Spleen (tissue), 11 donors: ENCODE measurements at regions not wholly inside any gene's neighbourhood (a gene's known extent, or its start where the extent isn't known, plus 50 kb on each side); places are given as distances from the start of the nearest gene placed in this dataset.

Source experiments
- DNase-seq: peaks from one replicate; pipeline ENCODE4 v3.0.0-alpha.2; 2020
- H3K27ac ChIP-seq, 8 donors: fragments of 200-600 bp; sonication (generic) in 7 of 8; 1 replicate in 4 of 8; 2 replicates in 4 of 8; pipeline versions ENCODE4 v1.5.0 to v1.8.0; 2016 to 2021; ENCODE audit warnings: inconsistent platforms in 4 of 8, mild to moderate bottlenecking in 4 of 8, moderate library complexity in 1 of 8
- H3K27me3 ChIP-seq, 7 donors: fragments of 200-600 bp; sonication (generic) in 6 of 7; replicated peaks in 1 of 7; 1 replicate in 4 of 7; 2 replicates in 3 of 7; pipeline versions ENCODE4 v1.5.0 to v1.8.0; 2016 to 2021; ENCODE audit warnings: inconsistent platforms in 3 of 7, mild to moderate bottlenecking in 1 of 7
- H3K36me3 ChIP-seq, 6 donors: fragments of 200-600 bp; sonication (generic) in 5 of 6; 1 replicate in 4 of 6; 2 replicates in 2 of 6; pipeline versions ENCODE4 v1.5.0 to v1.8.0; 2016 to 2021; ENCODE audit warnings: inconsistent platforms in 2 of 6
- H3K4me1 ChIP-seq, 6 donors: fragments of 200-600 bp; sonication (generic) in 5 of 6; 1 replicate in 3 of 6; 2 replicates in 3 of 6; pipeline versions ENCODE4 v1.5.0 to v1.8.0; 2016 to 2021; ENCODE audit warnings: inconsistent platforms in 3 of 6
- H3K4me3 ChIP-seq, 8 donors: fragments of 200-600 bp; sonication (generic) in 7 of 8; 1 replicate in 4 of 8; 2 replicates in 4 of 8; pipeline versions ENCODE4 v1.5.0 to v1.8.0; 2016 to 2021; ENCODE audit warnings: inconsistent platforms in 4 of 8, mild to moderate bottlenecking in 4 of 8, moderate library complexity in 2 of 8
- H3K9me3 ChIP-seq, 8 donors: fragments of 200-600 bp; sonication (generic) in 7 of 8; 1 replicate in 4 of 8; 2 replicates in 4 of 8; pipeline versions ENCODE4 v1.5.0 to v1.8.0; 2016 to 2021; ENCODE audit warnings: inconsistent platforms in 4 of 8
- CTCF ChIP-seq, 11 experiments: fragments of 200-600 bp in 7 of 11; fragments of 450-650 bp in 4 of 11; sonication (generic) in 4 of 11; IDR thresholded peaks in 8 of 11; conservative IDR thresholded peaks in 3 of 11; 1 replicate in 7 of 11; 2 replicates in 4 of 11; pipeline versions ENCODE4 v1.4.0 to v1.8.0; 2016 to 2021; ENCODE audit warnings: antibody characterized with exemption in 11 of 11, inconsistent platforms in 4 of 11, mild to moderate bottlenecking in 1 of 11
- POLR2A ChIP-seq, 3 donors: fragments of 450-650 bp; IDR thresholded peaks; one replicate each; pipeline ENCODE4 v1.5.1; 2017; ENCODE audit warnings: antibody characterized with exemption in 3 of 3, mild to moderate bottlenecking in 1 of 3
- POLR2AphosphoS5 ChIP-seq, 3 donors: sonication (generic); formaldehyde crosslinking; IDR thresholded peaks; one replicate each; pipeline ENCODE4 v1.5.1; 2017; ENCODE audit warnings: antibody characterized with exemption in 3 of 3
- WGBS, 5 donors: extraction: QIAGEN DNeasy Blood & Tissue Kit in 3 of 5; methylation state at CpG; one replicate each; pipeline versions ENCODE4 v1.1.5 to v1.1.7; 2013 to 2018; 5-methylcytosine and 5-hydroxymethylcytosine counted together
- intact Hi-C: fragments of 100-400 bp; cut with DNase I; formaldehyde crosslinking; loops from one replicate; pipeline ENCODE4 v1.15.0; 2023; ENCODE audit warnings: low total_unique reads
- donor health status: healthy with polysubstance abuse.
- donor health status: DM: no; HTN: no; CAD: no; lungs with moderate emphysema.
- donor health status: DM: no; HTN: no; CAD: no.
- donor health status: Bipolar disorder and iron deficiency.
- donor health status: healthy.
- donor health status: DM: no; HTN: no; CAD: no.
- donor health status: DM: yes; HTN: yes; CAD: no.

- H3K4me1 ChIP-seq, result no peaks in the 10 kb centered on the region
- H3K36me3 ChIP-seq, result no peaks in the 10 kb centered on the region
- intact Hi-C loops, result no loop called here
- no peak for TF ChIP-seq CTCF (IDR thresholded peaks at IDR 0.05 in 8 of 11, conservative IDR thresholded peaks at IDR 0.05 in 3 of 11)
- no peak for DNase-seq
- H3K9me3 ChIP-seq, result peaks cover 0 to 53% (median 41%) of the 10 kb centered on the region in 8 donors
- H3K4me3 ChIP-seq, result no peak overlapping the region
- no peak overlapping the region for H3K27ac ChIP-seq
- no peaks in the 10 kb centered on the region for H3K27me3 ChIP-seq
Measured at GRCh38 chr4:149095001-149095400, 652.8 kb upstream of the NR3C2 start.

- DNase-seq, result no peak
- intact Hi-C loops, result no loop called here
- TF ChIP-seq POLR2AphosphoS5 (IDR thresholded peaks at IDR 0.05) (no peak), POLR2A (IDR thresholded peaks at IDR 0.05) (no peak), CTCF (IDR thresholded peaks at IDR 0.05 in 8 of 11, conservative IDR thresholded peaks at IDR 0.05 in 3 of 11) (no peak)
- 86 to 95% (median 93%) methylated on average over 4 of the region's 4 CpGs for WGBS, 5 donors
- Histone ChIP-seq H3K36me3 (no peaks in the 10 kb centered on the region), H3K4me3 (no peak overlapping the region), H3K9me3 (peaks cover 0 to 8% (median 0%) of the 10 kb centered on the region in 8 donors), H3K27ac (no peak overlapping the region), H3K4me1 (no peaks in the 10 kb centered on the region), H3K27me3 (no peaks in the 10 kb centered on the region)
Measured at GRCh38 chr4:149084144-149084543, 641.9 kb upstream of the NR3C2 start.

GRCh38 chr4:149077181-149077580 is 635.0 kb upstream of the NR3C2 start:
- Histone ChIP-seq H3K4me1 (no peaks in the 10 kb centered on the region), H3K36me3 (no peaks in the 10 kb centered on the region), H3K9me3 (no peaks in the 10 kb centered on the region), H3K4me3 (no peak overlapping the region), H3K27me3 (no peaks in the 10 kb centered on the region), H3K27ac (no peak overlapping the region)
- TF ChIP-seq POLR2A (IDR thresholded peaks at IDR 0.05) (no peak), CTCF (IDR thresholded peaks at IDR 0.05 in 8 of 11, conservative IDR thresholded peaks at IDR 0.05 in 3 of 11) (no peak), POLR2AphosphoS5 (IDR thresholded peaks at IDR 0.05) (no peak)
- DNase-seq, result no peak
- 68 to 93% (median 77%) methylated on average over 1 of the region's 1 CpG for WGBS, 5 donors
- intact Hi-C loops, result no loop called here

- no peaks in the 10 kb centered on the region for H3K4me1 ChIP-seq
- no peaks in the 10 kb centered on the region for H3K36me3 ChIP-seq
- TF ChIP-seq POLR2A (IDR thresholded peaks at IDR 0.05) (no peak), POLR2AphosphoS5 (IDR thresholded peaks at IDR 0.05) (no peak), CTCF (IDR thresholded peaks at IDR 0.05 in 8 of 11, conservative IDR thresholded peaks at IDR 0.05 in 3 of 11) (no peak)
- no peaks in the 10 kb centered on the region for H3K9me3 ChIP-seq
- intact Hi-C loops, result no loop called here
- no peak overlapping the region for H3K4me3 ChIP-seq
- no peak for DNase-seq
- no peak overlapping the region for H3K27ac ChIP-seq
- WGBS, 5 donors, result 34 to 57% (median 45%) methylated on average over 1 of the region's 1 CpG
- no peaks in the 10 kb centered on the region for H3K27me3 ChIP-seq
Measured at GRCh38 chr4:149076401-149076800, 634.2 kb upstream of the NR3C2 start.
